ENCODE measurements at regions not wholly inside any gene's neighbourhood (a gene's known extent, or its start where the extent isn't known, plus 50 kb on each side); places are given as distances from the start of the nearest gene placed in this dataset.
A peak's percentile ranks its signal among the peaks of the same experiment; 100 is the strongest.

- DNase-seq: no peak
Observed at GRCh38 chr20:40265825-40266533, 423.1 kb downstream of the MAFB start.

GRCh38 chr20:40262219-40262618 is 426.8 kb downstream of the MAFB start:
- DNase-seq: no peak

GRCh38 chr20:40258931-40259330 is 430.1 kb downstream of the MAFB start:
- DNase-seq: no peak

- DNase-seq: no peak
Observed at GRCh38 chr20:40257763-40258162, 431.3 kb downstream of the MAFB start.

- no peak for DNase-seq
Observed at GRCh38 chr20:40255365-40255764, 433.7 kb downstream of the MAFB start.

- DNase-seq: no peak
Observed at GRCh38 chr20:40254023-40254772, 434.8 kb downstream of the MAFB start.

- peak; percentile 11 for DNase-seq
Observed at GRCh38 chr20:40251284-40251932, 437.6 kb downstream of the MAFB start.

GRCh38 chr20:40249805-40250204 is 439.2 kb downstream of the MAFB start:
- no peak for DNase-seq

GRCh38 chr20:40245829-40246228 is 443.2 kb downstream of the MAFB start:
- no peak for DNase-seq

- DNase-seq: no peak
Observed at GRCh38 chr20:40244286-40244685, 444.8 kb downstream of the MAFB start.

GRCh38 chr20:40241596-40242343 is 447.3 kb downstream of the MAFB start:
- DNase-seq: no peak

GRCh38 chr20:40238511-40238910 is 450.5 kb downstream of the MAFB start:
- no peak for DNase-seq

GRCh38 chr20:40234593-40234992 is 454.4 kb downstream of the MAFB start:
- DNase-seq: no peak

GRCh38 chr20:40233406-40233805 is 455.6 kb downstream of the MAFB start:
- no peak for DNase-seq

GRCh38 chr20:40232756-40233155 is 456.3 kb downstream of the MAFB start:
- DNase-seq: no peak

GRCh38 chr20:40232273-40232672 is 456.8 kb downstream of the MAFB start:
- no peak for DNase-seq

GRCh38 chr20:40230486-40230885 is 458.6 kb downstream of the MAFB start:
- no peak for DNase-seq

GRCh38 chr20:40225596-40225995 is 463.4 kb downstream of the MAFB start:
- DNase-seq: no peak

GRCh38 chr20:40223810-40224209 is 465.2 kb downstream of the MAFB start:
- DNase-seq: no peak

GRCh38 chr20:40218971-40219370 is 470.1 kb downstream of the MAFB start:
- no peak for DNase-seq

- no peak for DNase-seq
Observed at GRCh38 chr20:40218316-40218969, 470.6 kb downstream of the MAFB start.

GRCh38 chr20:40207655-40208054 is 481.4 kb downstream of the MAFB start:
- DNase-seq: no peak

GRCh38 chr20:40205971-40206370 is 483.1 kb downstream of the MAFB start:
- no peak for DNase-seq

Measured in NCI-H446 treated with DMSO at 0.1 percent for 48 hours (cell line).